ENCODE measurements at regions not wholly inside any gene's neighbourhood (a gene's known extent, or its start where the extent isn't known, plus 50 kb on each side); places are given as distances from the start of the nearest gene placed in this dataset.

DNA sequence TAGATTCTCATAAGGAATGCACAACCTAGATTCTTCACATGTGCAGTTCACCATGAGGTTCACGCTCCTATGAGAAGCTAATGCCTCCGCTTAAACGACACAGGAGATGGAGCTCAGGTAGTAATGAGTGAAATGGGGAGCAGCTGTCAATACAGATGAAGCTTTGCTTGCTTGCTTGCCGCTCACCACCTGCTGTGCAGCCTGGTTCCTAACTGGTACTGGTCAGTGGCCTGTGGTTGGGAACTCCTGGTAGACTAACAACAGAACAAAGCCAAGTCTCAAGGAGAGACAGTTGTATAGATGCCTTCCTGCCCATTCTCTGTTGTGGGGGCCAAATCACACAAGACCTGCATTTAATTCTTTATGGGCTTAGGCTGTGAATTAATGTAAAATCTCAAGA is 449.2 kb upstream of the TNP1 start:
- no peak for TF ChIP-seq CTCF (IDR thresholded peaks at IDR 0.05; ENCODE audit: low read depth, low read length)
- TF ChIP-seq POLR2A (IDR thresholded peaks at IDR 0.05; ENCODE audit: extremely low read depth, insufficient read length) = no peak

All from NB4 (cell line).